ENCODE measurements at regions not wholly inside any gene's neighbourhood (a gene's known extent, or its start where the extent isn't known, plus 50 kb on each side); places are given as distances from the start of the nearest gene placed in this dataset.

GRCh38 chr15:70320077-70320476 lies 222.4 kb upstream of the TLE3 start:
- TF ChIP-seq, protein P1, sequence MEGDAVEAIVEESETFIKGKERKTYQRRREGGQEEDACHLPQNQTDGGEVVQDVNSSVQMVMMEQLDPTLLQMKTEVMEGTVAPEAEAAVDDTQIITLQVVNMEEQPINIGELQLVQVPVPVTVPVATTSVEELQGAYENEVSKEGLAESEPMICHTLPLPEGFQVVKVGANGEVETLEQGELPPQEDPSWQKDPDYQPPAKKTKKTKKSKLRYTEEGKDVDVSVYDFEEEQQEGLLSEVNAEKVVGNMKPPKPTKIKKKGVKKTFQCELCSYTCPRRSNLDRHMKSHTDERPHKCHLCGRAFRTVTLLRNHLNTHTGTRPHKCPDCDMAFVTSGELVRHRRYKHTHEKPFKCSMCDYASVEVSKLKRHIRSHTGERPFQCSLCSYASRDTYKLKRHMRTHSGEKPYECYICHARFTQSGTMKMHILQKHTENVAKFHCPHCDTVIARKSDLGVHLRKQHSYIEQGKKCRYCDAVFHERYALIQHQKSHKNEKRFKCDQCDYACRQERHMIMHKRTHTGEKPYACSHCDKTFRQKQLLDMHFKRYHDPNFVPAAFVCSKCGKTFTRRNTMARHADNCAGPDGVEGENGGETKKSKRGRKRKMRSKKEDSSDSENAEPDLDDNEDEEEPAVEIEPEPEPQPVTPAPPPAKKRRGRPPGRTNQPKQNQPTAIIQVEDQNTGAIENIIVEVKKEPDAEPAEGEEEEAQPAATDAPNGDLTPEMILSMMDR (conservative IDR thresholded peaks at IDR 0.05; ENCODE audit: low read depth, low read length), result no peak
- no peak for DNase-seq (ENCODE audit: low read depth)
- no peak overlapping the region for H3K4me3 ChIP-seq (ENCODE audit: low read length)

- H3K4me3 ChIP-seq (ENCODE audit: low read length), result no peak overlapping the region
- DNase-seq (ENCODE audit: low read depth), result no peak
- TF ChIP-seq, protein P1 (conservative IDR thresholded peaks at IDR 0.05; ENCODE audit: low read depth, low read length), result no peak
Measured at GRCh38 chr15:70319466-70319865, 221.7 kb upstream of the TLE3 start.

- no peak overlapping the region for H3K4me3 ChIP-seq (ENCODE audit: low read length)
- TF ChIP-seq, protein P1 (conservative IDR thresholded peaks at IDR 0.05; ENCODE audit: low read depth, low read length), result no peak
- no peak for DNase-seq (ENCODE audit: low read depth)
Measured at GRCh38 chr15:70318594-70319465, 221.1 kb upstream of the TLE3 start.

- no peak overlapping the region for H3K4me3 ChIP-seq (ENCODE audit: low read length)
- TF ChIP-seq, protein P1 (conservative IDR thresholded peaks at IDR 0.05; ENCODE audit: low read depth, low read length), result no peak
- DNase-seq (ENCODE audit: low read depth), result no peak
Measured at GRCh38 chr15:70316059-70316600, 218.4 kb upstream of the TLE3 start.

GRCh38 chr15:70315431-70315830 lies 217.7 kb upstream of the TLE3 start:
- TF ChIP-seq, protein P1 (conservative IDR thresholded peaks at IDR 0.05; ENCODE audit: low read depth, low read length), result no peak
- H3K4me3 ChIP-seq (ENCODE audit: low read length), result no peak overlapping the region
- no peak for DNase-seq (ENCODE audit: low read depth)

DNA sequence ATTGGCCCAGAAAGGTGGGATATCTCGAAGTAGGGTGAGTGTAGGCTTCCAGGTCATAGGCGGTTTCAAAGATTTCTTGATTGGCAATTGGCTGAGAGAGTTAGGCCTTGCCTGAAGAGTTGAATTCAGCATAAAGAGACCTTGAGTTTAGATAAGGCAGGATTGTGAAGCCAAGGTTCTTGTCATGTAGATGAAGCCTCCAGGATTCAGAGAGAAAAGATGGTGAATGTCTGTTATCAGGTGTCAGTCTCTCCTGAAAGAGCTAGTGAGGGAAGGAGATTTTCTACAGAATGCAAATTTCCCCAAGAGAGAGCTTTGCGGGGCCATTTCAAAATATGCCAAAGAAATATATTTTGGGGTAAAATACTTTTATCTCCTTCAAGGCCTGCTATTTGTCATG lies 217.0 kb upstream of the TLE3 start:
- H3K4me3 ChIP-seq (ENCODE audit: low read length), result no peak overlapping the region
- no peak for DNase-seq (ENCODE audit: low read depth)
- TF ChIP-seq, protein P1 (conservative IDR thresholded peaks at IDR 0.05; ENCODE audit: low read depth, low read length), result no peak

DNA sequence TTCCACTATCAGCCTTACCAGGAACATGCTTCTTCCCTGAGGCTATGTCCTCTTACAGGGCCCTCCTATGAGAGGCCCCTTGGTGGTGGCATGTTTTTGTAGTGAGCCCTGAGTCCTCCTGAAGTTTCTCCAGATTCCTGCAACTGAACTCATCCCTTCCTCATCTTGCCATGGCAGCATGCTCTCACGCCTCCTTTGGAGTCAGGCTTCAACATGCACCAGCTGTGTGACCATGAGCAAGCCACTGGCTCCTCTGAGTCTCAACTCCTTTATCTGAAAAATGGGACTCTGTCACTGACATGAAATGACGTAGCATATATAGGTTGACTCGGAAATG lies 216.3 kb upstream of the TLE3 start:
- DNase-seq (ENCODE audit: low read depth), result no peak
- TF ChIP-seq, protein P1 (conservative IDR thresholded peaks at IDR 0.05; ENCODE audit: low read depth, low read length), result no peak
- no peak overlapping the region for H3K4me3 ChIP-seq (ENCODE audit: low read length)
